CD14-positive monocyte (primary cell): ENCODE measurements at regions not wholly inside any gene's neighbourhood (a gene's known extent, or its start where the extent isn't known, plus 50 kb on each side); places are given as distances from the start of the nearest gene placed in this dataset.

Experiments
- DNase-seq, 3 donors: peaks; one replicate each; pipeline ENCODE4 v3.0.0-alpha.2; 2011 to 2022
- H2AFZ ChIP-seq: 2 replicates; pipeline ENCODE4 v1.6.0; 2012; ENCODE audit warnings: mild to moderate bottlenecking, low read depth, low read length, inconsistent platforms; ENCODE audit not compliant: insufficient read depth, poor library complexity, severe bottlenecking
- H3K27ac ChIP-seq, 2 donors: 1 replicate in 1 of 2; 2 replicates in 1 of 2; pipeline ENCODE4 v1.5.1; 2012 to 2013; ENCODE audit warnings: low read length in 2 of 2, control low read depth in 1 of 2, inconsistent platforms in 1 of 2, low read depth in 1 of 2, mild to moderate bottlenecking in 1 of 2
- H3K27me3 ChIP-seq, 2 donors: one replicate each; pipeline versions ENCODE4 v1.6.0 to v1.6.1; 2011 to 2013; ENCODE audit warnings: low read length in 2 of 2; ENCODE audit not compliant: control insufficient read depth in 2 of 2, insufficient read depth in 2 of 2
- H3K36me3 ChIP-seq, 2 donors: replicated peaks in 1 of 2; 1 replicate in 1 of 2; 2 replicates in 1 of 2; pipeline versions ENCODE4 v1.5.1 to v1.6.1; 2012 to 2013; ENCODE audit warnings: low read length in 2 of 2, control low read depth in 1 of 2, inconsistent platforms in 1 of 2, mild to moderate bottlenecking in 1 of 2; ENCODE audit not compliant: insufficient read depth in 2 of 2, control insufficient read depth in 1 of 2
- H3K4me1 ChIP-seq, 2 donors: 1 replicate in 1 of 2; 2 replicates in 1 of 2; pipeline versions ENCODE4 v1.5.1 to v1.6.1; 2012 to 2013; ENCODE audit warnings: low read length in 2 of 2, control low read depth in 1 of 2, inconsistent platforms in 1 of 2, mild to moderate bottlenecking in 1 of 2, moderate library complexity in 1 of 2; ENCODE audit not compliant: insufficient read depth in 2 of 2, control insufficient read depth in 1 of 2
- H3K4me2 ChIP-seq: replicated peaks from 2 replicates; pipeline ENCODE3; 2012; ENCODE audit warnings: low read length, moderate library complexity, mild to moderate bottlenecking; ENCODE audit not compliant: poor library complexity, severe bottlenecking; ENCODE audit errors: extremely low read depth
- H3K4me3 ChIP-seq, 3 experiments: fragments of 200-600 bp in 1 of 3; sonication (generic) in 1 of 3; replicated peaks in 1 of 3; 1 replicate in 2 of 3; 2 replicates in 1 of 3; pipeline ENCODE4 v1.5.1; 2011 to 2013; ENCODE audit warnings: low read length in 3 of 3, mild to moderate bottlenecking in 3 of 3, control low read depth in 2 of 3, low read depth in 2 of 3, inconsistent platforms in 1 of 3, moderate library complexity in 1 of 3
- H3K79me2 ChIP-seq: 2 replicates; pipeline ENCODE4 v1.6.0; 2012; ENCODE audit warnings: mild to moderate bottlenecking, control low read depth, inconsistent platforms, low read length, moderate library complexity; ENCODE audit not compliant: insufficient read depth
- H3K9ac ChIP-seq: 2 replicates; pipeline ENCODE4 v1.6.0; 2017; ENCODE audit warnings: low read length, mild to moderate bottlenecking; ENCODE audit not compliant: insufficient read depth, poor library complexity, severe bottlenecking
- H3K9me3 ChIP-seq, 2 donors: replicated peaks in 1 of 2; 1 replicate in 1 of 2; 2 replicates in 1 of 2; pipeline versions ENCODE4 v1.5.1 to v1.6.1; 2012 to 2013; ENCODE audit warnings: low read length in 2 of 2, control low read depth in 1 of 2; ENCODE audit not compliant: control insufficient read depth in 1 of 2, insufficient read depth in 1 of 2
- H4K20me1 ChIP-seq: 2 replicates; pipeline ENCODE4 v1.6.0; 2012; ENCODE audit warnings: mild to moderate bottlenecking, low read length, control low read depth, moderate library complexity; ENCODE audit not compliant: insufficient read depth
- H3K27ac Mint-ChIP-seq, 7 donors: one replicate each; pipeline ENCODE4 v1.8.0; 2020; ENCODE audit warnings: mild to moderate bottlenecking in 7 of 7, mixed read lengths in 7 of 7, moderate library complexity in 6 of 7, inconsistent platforms in 2 of 7
- H3K27me3 Mint-ChIP-seq, 3 donors: one replicate each; pipeline ENCODE4 v1.8.0; 2021 to 2022; ENCODE audit warnings: low read depth in 3 of 3, mild to moderate bottlenecking in 3 of 3, mixed read lengths in 3 of 3, moderate library complexity in 3 of 3, inconsistent platforms in 1 of 3
- H3K36me3 Mint-ChIP-seq, 2 donors: one replicate each; pipeline ENCODE4 v1.8.0; 2020; ENCODE audit warnings: mixed read lengths in 2 of 2, inconsistent platforms in 1 of 2, mild to moderate bottlenecking in 1 of 2
- H3K4me1 Mint-ChIP-seq: one replicate; pipeline ENCODE4 v1.8.0; 2020; ENCODE audit warnings: mild to moderate bottlenecking, mixed read lengths
- H3K4me3 Mint-ChIP-seq, 2 donors: one replicate each; pipeline ENCODE4 v1.8.0; 2020; ENCODE audit warnings: mild to moderate bottlenecking in 2 of 2, mixed read lengths in 2 of 2, moderate library complexity in 1 of 2
- H3K9me3 Mint-ChIP-seq, 7 donors: one replicate each; pipeline ENCODE4 v1.8.0; 2020 to 2022; ENCODE audit warnings: mixed read lengths in 7 of 7, mild to moderate bottlenecking in 6 of 7, moderate library complexity in 6 of 7, inconsistent platforms in 2 of 7
- CTCF ChIP-seq: fragments of 200-600 bp; IDR thresholded peaks from one replicate; pipeline ENCODE4 v1.8.0; 2022; ENCODE audit warnings: antibody characterized with exemption, mild to moderate bottlenecking
- WGBS: methylation state at CpG from one replicate; pipeline ENCODE4 v1.1.5; 2013; ENCODE audit warnings: missing lambda C conversion rate; ENCODE audit not compliant: insufficient coverage; 5-methylcytosine and 5-hydroxymethylcytosine counted together
- intact Hi-C, 2 donors: fragments of 100-400 bp; cut with micrococcal nuclease; formaldehyde crosslinking; loops; one replicate each; pipeline versions ENCODE4 v1.15.0 to v1.15.1; 2023

DNA sequence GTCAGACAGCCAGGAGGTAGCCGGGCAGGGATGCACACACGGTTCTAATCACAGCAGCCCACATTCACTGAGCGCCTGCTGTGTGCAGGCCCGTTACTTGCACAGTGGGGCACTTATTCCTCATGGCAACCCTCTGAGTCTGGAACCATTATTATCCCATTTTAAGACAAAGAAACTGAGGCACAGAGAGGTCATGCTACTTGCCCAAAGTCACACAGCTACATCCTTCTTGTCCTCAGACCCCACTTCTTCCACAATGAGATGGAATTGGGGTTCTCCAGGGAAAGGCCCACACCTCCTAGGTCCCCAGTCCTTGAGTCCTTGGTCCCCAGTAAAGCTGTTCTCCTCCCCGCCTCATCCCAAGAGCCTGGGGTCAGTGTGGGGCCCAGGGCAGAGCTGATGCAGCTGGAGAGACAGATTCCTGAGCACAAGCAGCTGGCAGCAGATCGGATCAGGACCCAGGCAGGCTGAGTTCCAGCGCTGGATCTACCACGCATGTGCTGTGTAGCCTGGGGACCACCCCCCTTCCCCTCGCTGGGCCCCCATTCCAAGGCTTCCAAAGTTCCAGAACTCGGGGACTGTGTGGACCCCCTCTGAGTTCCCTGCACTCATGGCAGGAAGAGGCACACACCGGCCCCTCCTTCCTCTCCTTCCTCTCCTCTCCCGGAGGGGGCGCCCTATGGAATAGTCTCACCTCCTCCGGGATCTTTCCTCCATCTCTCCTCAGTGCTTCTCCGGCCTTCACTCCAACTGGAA, 393.4 kb downstream of the MATN1 start:
- no peak overlapping the region for H3K4me3 Mint-ChIP-seq
- peaks cover 1 to 5% (median 3%) of the 10 kb centered on the region in 3 donors for H3K27me3 Mint-ChIP-seq
- H4K20me1 ChIP-seq, result no peaks in the 10 kb centered on the region
- H2AFZ ChIP-seq, result no peak overlapping the region
- intact Hi-C loops, result no loop called here
- peaks cover 0 to 3% (median 0%) of the 10 kb centered on the region in 7 donors for H3K9me3 Mint-ChIP-seq
- H3K9me3 ChIP-seq, result no peaks in the 10 kb centered on the region
- H3K4me2 ChIP-seq, result no peak overlapping the region
- H3K27me3 ChIP-seq, result no peaks in the 10 kb centered on the region
- no peak overlapping the region for H3K27ac ChIP-seq
- no peaks in the 10 kb centered on the region for H3K36me3 ChIP-seq
- H3K9ac ChIP-seq, result no peak overlapping the region
- no peak overlapping the region for H3K4me3 ChIP-seq
- no peaks in the 10 kb centered on the region for H3K4me1 Mint-ChIP-seq
- no peak for DNase-seq
- no peak for TF ChIP-seq CTCF
- H3K27ac Mint-ChIP-seq, result peak overlapping the region in 2 of 7 donors; percentile 18 to 33
- H3K79me2 ChIP-seq, result no peaks in the 10 kb centered on the region
- H3K36me3 Mint-ChIP-seq, result no peaks in the 10 kb centered on the region
- no peaks in the 10 kb centered on the region for H3K4me1 ChIP-seq
- WGBS, result 83% methylated on average over 11 of the region's 15 CpGs

DNA sequence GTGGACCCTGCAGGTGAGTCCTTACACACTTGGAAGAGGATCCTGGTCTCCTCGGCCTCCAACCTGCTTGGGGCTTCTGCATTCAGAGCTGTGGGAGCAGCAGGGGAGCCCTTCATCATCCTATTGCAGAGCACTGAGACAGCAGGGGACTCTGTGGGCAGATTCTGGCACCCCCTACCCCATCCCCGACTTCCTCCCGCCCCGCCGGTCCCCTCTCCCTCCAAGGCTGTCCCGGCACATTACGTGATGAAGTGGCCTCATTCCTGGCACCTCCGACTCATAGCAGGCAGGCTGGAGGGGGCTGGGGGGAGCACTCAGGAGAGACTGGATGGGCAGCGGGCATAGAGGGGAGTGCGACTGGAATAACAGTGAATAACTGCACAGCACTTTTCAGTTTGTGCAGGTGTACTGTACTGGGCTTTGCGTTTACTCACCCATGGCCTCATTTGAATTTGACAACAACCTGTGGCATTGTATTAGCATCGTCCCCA, 394.1 kb downstream of the MATN1 start:
- Mint-ChIP-seq H3K4me3 (no peak overlapping the region), H3K9me3 (peaks cover 0 to 3% (median 0%) of the 10 kb centered on the region in 7 donors), H3K36me3 (no peaks in the 10 kb centered on the region), H3K27ac (peak overlapping the region in 1 of 7 donors; percentile 18), H3K4me1 (no peaks in the 10 kb centered on the region), H3K27me3 (peaks cover 1 to 5% (median 5%) of the 10 kb centered on the region in 3 donors)
- H3K4me2 ChIP-seq, result no peak overlapping the region
- DNase-seq, result no peak
- no peaks in the 10 kb centered on the region for H3K27me3 ChIP-seq
- no peak for TF ChIP-seq CTCF
- H3K79me2 ChIP-seq, result no peaks in the 10 kb centered on the region
- no peak overlapping the region for H3K9ac ChIP-seq
- no peak overlapping the region for H2AFZ ChIP-seq
- no peaks in the 10 kb centered on the region for H3K4me1 ChIP-seq
- intact Hi-C loops, result no loop called here
- 87% methylated on average over 7 of the region's 12 CpGs for WGBS
- H3K4me3 ChIP-seq, result no peak overlapping the region
- H4K20me1 ChIP-seq, result no peaks in the 10 kb centered on the region
- no peaks in the 10 kb centered on the region for H3K36me3 ChIP-seq
- H3K27ac ChIP-seq, result no peak overlapping the region
- H3K9me3 ChIP-seq, result no peaks in the 10 kb centered on the region
